Type B pancreatic cell (in vitro differentiated cells): ENCODE measurements at regions not wholly inside any gene's neighbourhood (a gene's known extent, or its start where the extent isn't known, plus 50 kb on each side); places are given as distances from the start of the nearest gene placed in this dataset.

ENCODE experiments used
- DNase-seq: peaks from one replicate; pipeline ENCODE4 v3.0.0; 2021; ENCODE audit warnings: mixed read lengths; ENCODE audit not compliant: unreplicated experiment; ENCODE audit errors: extremely low spot score
- H3K27ac Mint-ChIP-seq: 2 replicates; pipeline ENCODE4 v1.8.0; 2021; ENCODE audit warnings: mild to moderate bottlenecking, mixed read lengths
- H3K27me3 Mint-ChIP-seq: 2 replicates; pipeline ENCODE4 v1.8.0; 2021; ENCODE audit warnings: mixed read lengths
- H3K36me3 Mint-ChIP-seq: 2 replicates; pipeline ENCODE4 v1.8.0; 2021; ENCODE audit warnings: mixed read lengths
- H3K4me1 Mint-ChIP-seq: one replicate; pipeline ENCODE4 v1.8.0; 2021; ENCODE audit warnings: mixed read lengths; ENCODE audit not compliant: unreplicated experiment
- H3K4me3 Mint-ChIP-seq: 2 replicates; pipeline ENCODE4 v1.8.0; 2021; ENCODE audit warnings: mild to moderate bottlenecking, mixed read lengths
- H3K9me3 Mint-ChIP-seq: 2 replicates; pipeline ENCODE4 v1.8.0; 2021; ENCODE audit warnings: mixed read lengths
- TF ChIP-seq, protein P1 (sequence below): fragments of 200-600 bp; sonication (generic); conservative IDR thresholded peaks from 2 replicates; pipeline ENCODE4 v1.5.0; 2021; ENCODE audit warnings: antibody characterized with exemption, mild to moderate bottlenecking

DNA sequence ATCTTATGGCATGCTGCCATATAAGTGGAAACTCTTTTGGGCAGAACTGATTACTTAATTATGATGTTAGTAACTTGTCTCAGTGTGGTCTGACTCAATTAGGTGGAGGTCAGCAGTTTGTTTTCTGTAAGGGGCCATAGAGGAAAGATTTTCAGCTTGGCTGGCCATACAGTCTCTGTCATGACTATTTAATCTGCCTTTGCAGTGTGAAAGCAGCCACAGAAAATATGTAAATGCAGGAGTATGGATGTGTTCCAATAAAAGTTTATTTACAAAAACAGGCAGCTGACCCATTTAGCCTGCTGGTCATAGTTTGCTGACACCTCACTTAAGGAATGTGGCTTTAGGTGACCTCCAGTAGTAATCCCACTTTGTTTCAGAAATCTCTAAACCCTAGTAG, 700.7 kb downstream of the EPM2A start:
- DNase-seq: no peak
- Mint-ChIP-seq H3K27me3 (peaks cover 7% of the 10 kb centered on the region), H3K9me3 (no peaks in the 10 kb centered on the region), H3K4me3 (no peak overlapping the region), H3K4me1 (no peaks in the 10 kb centered on the region), H3K27ac (no peak overlapping the region), H3K36me3 (no peaks in the 10 kb centered on the region)
- TF ChIP-seq, protein P1, sequence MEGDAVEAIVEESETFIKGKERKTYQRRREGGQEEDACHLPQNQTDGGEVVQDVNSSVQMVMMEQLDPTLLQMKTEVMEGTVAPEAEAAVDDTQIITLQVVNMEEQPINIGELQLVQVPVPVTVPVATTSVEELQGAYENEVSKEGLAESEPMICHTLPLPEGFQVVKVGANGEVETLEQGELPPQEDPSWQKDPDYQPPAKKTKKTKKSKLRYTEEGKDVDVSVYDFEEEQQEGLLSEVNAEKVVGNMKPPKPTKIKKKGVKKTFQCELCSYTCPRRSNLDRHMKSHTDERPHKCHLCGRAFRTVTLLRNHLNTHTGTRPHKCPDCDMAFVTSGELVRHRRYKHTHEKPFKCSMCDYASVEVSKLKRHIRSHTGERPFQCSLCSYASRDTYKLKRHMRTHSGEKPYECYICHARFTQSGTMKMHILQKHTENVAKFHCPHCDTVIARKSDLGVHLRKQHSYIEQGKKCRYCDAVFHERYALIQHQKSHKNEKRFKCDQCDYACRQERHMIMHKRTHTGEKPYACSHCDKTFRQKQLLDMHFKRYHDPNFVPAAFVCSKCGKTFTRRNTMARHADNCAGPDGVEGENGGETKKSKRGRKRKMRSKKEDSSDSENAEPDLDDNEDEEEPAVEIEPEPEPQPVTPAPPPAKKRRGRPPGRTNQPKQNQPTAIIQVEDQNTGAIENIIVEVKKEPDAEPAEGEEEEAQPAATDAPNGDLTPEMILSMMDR: no peak

DNA sequence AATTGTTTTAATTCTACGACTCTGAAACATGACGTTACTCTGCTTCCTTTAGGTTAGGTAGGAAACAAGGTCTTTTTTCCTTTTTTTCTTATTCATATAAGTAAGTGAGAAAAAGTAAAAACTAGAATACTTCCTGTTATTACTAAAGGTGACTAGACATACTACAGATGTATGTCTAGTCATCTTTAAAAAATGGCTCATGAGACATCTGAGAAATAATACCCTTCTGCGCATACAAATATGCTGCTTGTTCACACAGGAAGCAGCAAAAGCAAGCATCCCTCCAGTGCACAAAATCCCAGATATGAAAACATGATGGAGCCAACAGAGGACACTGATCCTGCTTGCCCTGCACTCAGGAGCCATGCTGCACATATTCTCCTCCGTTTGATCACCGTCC, 699.1 kb downstream of the EPM2A start:
- Mint-ChIP-seq H3K27ac (no peak overlapping the region), H3K4me3 (no peak overlapping the region), H3K9me3 (no peaks in the 10 kb centered on the region), H3K36me3 (no peaks in the 10 kb centered on the region), H3K4me1 (no peaks in the 10 kb centered on the region), H3K27me3 (peaks cover 10% of the 10 kb centered on the region)
- no peak for DNase-seq
- TF ChIP-seq, protein P1: no peak

DNA sequence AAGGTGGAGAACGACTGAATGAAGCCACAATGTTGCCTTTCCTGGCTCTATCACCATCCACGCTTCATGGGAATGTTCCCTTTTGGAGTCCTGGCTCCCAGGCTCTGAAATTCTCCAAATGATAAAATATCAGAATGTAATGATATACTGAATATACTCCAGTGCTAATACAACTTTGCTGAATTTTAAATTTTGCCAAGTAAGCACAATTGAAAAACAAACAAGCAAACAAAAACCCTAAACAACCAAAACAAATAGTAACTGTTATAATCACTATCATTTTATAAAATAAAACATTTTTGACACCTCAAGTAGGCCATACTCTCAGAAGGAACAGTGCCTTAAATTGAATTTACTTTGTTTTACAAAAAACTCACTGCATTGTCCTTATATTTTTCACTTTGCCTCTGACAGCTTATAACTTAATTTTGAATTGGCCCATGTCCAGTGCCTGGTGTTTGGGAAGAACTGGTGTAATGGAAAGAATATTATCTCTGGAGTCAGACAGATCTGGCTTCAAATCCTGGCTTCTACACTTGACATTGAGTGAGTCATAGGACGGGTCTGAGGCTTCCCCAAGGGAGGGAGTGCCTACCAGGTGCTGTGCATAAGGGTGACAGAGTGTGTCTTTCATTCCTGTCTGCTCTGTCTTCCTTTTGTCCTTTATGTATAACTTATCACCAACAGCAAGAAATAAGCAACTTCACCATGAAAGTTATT, 698.3 kb downstream of the EPM2A start:
- Mint-ChIP-seq H3K4me1 (no peaks in the 10 kb centered on the region), H3K9me3 (no peaks in the 10 kb centered on the region), H3K36me3 (no peaks in the 10 kb centered on the region), H3K27me3 (peaks cover 13% of the 10 kb centered on the region), H3K4me3 (no peak overlapping the region), H3K27ac (no peak overlapping the region)
- TF ChIP-seq, protein P1: no peak
- no peak for DNase-seq

DNA sequence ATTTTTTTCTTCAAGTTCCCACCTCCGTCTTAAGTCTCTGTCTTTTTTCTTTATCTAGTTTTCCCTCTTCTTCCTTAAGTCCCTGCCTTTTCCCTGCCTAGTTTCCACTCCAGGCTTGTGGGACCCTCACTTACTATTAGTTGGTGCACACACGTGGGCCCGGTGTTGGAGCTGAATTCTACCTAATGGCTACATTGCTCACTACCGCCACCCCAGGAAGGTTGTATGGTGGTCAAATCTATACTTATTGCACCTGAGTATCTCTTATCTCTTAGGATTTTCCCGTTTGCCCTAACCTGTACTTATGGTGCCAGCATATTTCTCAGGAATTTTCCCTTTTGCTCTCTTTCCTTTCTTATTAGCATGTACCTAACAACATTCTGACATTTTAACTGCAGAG, 692.8 kb downstream of the EPM2A start:
- H3K36me3 Mint-ChIP-seq: no peaks in the 10 kb centered on the region
- H3K9me3 Mint-ChIP-seq: peaks cover 5% of the 10 kb centered on the region
- H3K27me3 Mint-ChIP-seq: peaks cover 21% of the 10 kb centered on the region
- no peak overlapping the region for H3K4me3 Mint-ChIP-seq
- TF ChIP-seq, protein P1: peak; percentile 19
- no peak overlapping the region for H3K27ac Mint-ChIP-seq
- peaks cover 7% of the 10 kb centered on the region for H3K4me1 Mint-ChIP-seq
- no peak for DNase-seq

DNA sequence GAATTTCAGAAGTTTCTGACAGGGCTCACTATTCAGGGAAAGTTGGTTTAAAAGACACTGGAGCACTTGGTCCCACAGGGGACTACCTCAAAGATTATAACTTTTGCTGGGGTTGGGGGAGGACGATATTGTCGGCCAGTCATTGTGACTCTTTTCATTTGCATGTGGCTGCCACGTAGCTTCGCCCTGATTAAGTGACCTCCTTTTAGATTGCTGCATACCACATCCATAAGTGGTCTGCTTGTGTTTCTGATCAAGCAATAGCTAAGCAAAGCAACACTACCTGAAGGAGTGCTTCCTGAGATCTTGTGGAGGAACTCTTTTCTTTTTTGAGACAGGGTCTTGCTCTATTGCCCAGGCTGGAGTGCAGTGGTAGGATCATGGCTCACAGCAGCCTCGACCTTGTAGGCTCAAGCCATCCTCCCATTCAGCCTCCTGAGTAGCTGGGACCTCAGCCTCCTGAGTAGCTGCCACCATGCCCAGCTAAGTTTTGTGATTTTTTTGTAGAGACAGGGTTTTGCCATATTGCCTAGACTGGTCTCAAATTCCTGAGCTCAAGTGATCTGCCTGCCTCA, 691.3 kb downstream of the EPM2A start:
- Mint-ChIP-seq H3K4me3 (no peak overlapping the region), H3K27ac (no peak overlapping the region), H3K36me3 (no peaks in the 10 kb centered on the region), H3K9me3 (peaks cover 5% of the 10 kb centered on the region), H3K27me3 (peaks cover 21% of the 10 kb centered on the region), H3K4me1 (peaks cover 7% of the 10 kb centered on the region)
- TF ChIP-seq, protein P1: no peak
- DNase-seq: no peak
